ENCODE measurements at regions not wholly inside any gene's neighbourhood (a gene's known extent, or its start where the extent isn't known, plus 50 kb on each side); places are given as distances from the start of the nearest gene placed in this dataset.

GRCh38 chr4:24230955-24231354, 341.1 kb upstream of the PPARGC1A start:
- no peak for TF ChIP-seq CTCF (IDR thresholded peaks at IDR 0.05 in 4 of 5, conservative IDR thresholded peaks at IDR 0.05 in 1 of 5)
- TF ChIP-seq POLR2A (IDR thresholded peaks at IDR 0.05): no peak
